NCI-H1105 treated with DMSO at 0.1 percent for 48 hours (cell line): ENCODE measurements at regions not wholly inside any gene's neighbourhood (a gene's known extent, or its start where the extent isn't known, plus 50 kb on each side); places are given as distances from the start of the nearest gene placed in this dataset.
"Not testable (repeated sequence)": the region's sequence is repeated elsewhere in the genome, so short reads cannot be mapped to it uniquely, and the experiment has no call there.

Experiments used
- DNase-seq: peaks from one replicate; lab custom pipeline; 2025; lab: John Stamatoyannopoulos, UW

DNA sequence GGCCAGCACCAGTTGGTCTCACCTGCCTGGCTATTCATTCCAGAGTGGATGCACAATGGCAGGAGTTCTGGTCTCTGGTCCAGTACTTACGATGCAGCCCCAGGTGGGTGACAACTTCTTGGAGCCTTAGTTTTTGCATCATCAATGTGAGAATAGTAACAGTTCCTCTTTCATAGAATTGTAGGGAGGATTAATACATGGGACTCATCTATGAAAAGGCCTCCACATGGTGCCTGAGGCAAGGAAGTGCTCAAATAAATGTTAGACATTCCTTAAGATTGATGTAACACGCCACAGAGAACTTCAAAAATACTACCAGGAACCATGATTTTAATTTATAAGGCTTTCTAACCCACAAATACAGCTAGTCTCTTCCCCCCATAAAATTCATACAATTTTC is 120.1 kb upstream of the CHST15 start:
- no peak for DNase-seq

- DNase-seq = no peak
These were observed 119.3 kb upstream of the CHST15 start for GRCh38 chr10:124212702-124213101.

DNA sequence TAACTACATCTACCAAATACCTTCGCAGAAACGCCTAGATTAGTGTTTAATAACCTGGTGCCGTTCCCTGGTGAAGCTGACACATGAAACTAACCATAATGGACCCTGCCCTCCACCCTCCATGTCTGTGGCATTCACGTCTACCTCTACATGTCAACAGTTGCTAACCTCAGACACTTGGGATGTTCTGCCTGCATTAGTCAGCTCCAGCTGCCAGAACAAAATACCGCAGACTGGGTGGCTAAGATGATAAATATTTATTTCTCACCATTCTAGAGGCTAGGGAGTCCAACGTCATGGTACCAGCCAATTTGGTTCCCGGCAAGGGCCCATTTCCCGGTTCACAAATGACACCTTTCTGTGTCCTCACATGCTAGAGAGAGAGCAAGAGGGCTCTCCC is 118.5 kb upstream of the CHST15 start:
- no peak for DNase-seq

DNA sequence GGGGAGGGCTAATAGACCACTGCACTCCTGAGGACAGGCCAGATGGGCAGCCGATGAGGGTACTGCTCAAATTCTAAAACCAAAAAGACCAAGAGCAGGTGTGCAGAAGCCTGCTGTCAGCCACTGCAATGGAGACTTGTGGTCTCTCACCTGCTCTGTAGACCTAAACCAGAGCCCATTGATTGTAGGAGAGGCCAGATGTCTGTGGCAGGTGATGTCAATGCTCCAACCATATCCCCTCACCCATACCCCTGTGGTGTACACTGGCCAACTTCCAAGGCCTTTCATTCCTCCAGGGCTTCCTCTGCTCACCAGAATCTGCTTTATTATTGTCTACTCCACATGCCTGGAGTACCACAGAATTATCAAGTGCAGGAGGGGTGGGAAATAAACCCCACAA is 116.9 kb upstream of the CHST15 start:
- no peak for DNase-seq

- no peak for DNase-seq
These were observed 114.0 kb upstream of the CHST15 start for GRCh38 chr10:124207391-124207790.

DNA sequence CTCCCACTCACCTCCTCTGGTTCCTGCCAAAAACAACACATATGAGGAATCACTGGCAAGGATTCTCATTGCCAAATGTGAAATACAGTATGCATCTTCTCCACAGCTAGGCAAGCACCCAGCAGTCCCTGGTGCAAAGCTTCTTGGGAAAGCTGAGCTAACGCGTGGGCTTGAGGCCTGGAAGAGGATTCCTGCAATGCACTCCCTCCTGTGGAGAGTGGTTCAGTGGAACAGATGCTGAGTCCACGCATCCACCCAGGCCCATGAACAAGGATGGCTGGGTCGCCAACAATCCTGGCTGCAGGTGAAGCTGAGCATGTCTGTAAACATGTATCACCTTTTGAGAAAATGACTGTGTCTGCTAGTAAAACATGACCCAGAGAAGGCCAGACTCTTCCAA is 113.2 kb upstream of the CHST15 start:
- no peak for DNase-seq

DNA sequence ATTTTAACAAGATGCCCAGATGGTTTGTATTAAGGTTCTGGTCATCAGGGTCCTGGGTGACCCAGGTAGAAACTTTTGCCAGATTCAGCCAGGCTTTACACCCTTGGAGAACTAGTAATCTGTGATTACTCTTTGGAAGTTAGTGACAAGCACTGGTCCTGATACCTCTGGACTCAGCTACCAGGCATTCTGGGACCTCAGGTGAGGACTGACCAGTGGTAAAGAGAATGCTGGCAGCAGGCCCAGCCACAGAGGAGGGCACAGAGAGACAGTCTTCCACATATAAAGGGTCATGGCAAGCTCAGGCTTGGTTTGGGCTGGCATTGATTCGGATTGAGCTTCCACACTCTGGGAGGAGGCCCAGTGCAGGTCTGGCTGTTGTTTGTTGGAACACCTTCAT is 112.0 kb upstream of the CHST15 start:
- DNase-seq = no peak

DNA sequence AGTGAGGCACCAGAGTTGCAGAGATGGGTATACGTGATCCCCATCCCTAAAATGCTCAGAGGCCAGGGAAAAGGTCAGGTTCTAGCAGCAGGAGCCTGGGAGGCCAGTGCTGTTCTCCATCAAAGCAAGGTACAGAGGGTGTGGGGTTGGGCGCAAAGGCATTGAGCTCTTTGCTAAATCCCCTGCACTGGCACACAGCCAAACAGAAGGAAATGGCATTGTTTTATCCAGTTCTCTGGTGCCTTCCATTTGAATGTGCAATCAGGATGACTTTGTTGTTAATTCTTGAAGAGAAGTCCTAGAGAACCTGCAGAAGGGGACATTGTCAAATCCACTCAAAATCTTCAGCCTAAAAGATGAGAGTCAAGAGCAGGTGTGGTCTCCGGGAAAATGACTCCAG is 111.3 kb upstream of the CHST15 start:
- DNase-seq = no peak

DNA sequence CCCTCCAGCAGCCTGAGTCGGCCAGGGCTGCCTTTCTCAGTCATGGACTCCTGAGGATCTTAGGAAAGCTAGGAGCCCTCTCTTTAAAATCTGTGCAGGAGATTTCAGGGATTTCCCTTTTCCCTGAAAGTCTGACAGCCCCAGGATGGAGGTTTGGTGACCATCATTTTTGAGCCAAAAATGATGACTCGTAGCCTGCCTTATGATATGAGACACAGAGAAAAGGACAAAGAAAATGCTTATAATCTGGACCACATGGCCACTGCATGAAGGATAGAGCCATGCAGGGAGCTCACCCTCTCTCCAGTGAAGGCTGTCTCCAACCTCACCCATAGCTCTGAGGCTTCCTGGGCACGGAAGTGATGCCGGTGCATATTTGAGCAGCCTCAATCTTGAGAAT is 106.6 kb upstream of the CHST15 start:
- DNase-seq = no peak

DNA sequence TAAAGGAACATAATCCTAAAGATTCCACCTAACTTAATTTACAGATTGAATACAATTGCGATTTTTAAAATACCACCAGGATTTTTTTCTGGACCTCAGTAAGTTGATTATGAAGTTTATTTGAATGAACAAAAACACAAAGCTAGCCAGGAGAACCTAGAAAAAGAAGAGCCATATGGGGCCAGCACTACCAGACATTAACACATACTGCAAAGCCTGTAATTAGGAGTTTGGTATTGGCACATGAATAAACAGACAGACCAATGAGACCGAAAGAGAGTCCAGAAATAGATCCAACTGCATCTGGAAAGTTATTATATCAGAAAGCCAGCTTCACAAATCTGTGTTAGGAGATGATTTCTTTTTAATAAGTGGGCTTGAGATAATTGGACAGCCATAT is 105.5 kb upstream of the CHST15 start:
- DNase-seq = no peak

DNA sequence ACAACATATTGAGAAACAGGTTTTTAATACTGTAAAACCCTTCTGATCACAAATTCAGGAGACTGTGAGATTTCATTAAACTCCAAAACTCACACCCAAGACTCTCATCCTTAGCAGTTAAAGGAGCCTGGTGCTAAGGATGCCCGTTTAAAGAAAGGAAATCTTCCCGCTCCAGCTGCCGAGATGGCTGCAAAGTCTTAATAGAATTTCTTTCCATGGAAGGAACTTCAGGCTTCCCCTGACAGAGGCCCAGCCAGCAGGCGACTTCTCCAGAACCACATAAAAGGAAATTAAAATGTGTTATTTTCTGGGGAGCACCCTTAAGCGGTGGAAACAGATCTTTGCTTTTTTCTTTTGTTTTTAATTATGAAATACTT is 104.7 kb upstream of the CHST15 start:
- no peak for DNase-seq

GRCh38 chr10:124197371-124198124 is 104.2 kb upstream of the CHST15 start:
- no peak for DNase-seq

DNA sequence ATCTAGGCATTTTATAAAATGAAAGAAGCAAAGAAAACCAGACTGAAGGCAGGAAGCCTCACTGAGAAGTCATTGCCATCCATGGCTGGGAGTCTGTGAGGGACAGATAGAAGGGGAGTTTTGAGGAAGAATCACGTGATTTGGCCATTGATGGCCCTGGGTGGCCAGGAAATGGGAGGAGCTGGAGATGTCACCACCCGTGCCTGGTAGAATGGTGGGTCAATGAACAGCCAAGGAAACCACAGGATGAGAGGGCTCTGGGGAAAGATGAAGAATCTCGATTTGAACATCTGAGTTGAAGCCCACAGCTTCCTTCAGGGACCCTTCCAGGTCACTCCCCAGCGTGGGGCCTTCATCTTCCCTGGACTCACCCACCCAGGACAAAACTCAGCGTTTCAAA is 103.3 kb upstream of the CHST15 start:
- DNase-seq = no peak

DNA sequence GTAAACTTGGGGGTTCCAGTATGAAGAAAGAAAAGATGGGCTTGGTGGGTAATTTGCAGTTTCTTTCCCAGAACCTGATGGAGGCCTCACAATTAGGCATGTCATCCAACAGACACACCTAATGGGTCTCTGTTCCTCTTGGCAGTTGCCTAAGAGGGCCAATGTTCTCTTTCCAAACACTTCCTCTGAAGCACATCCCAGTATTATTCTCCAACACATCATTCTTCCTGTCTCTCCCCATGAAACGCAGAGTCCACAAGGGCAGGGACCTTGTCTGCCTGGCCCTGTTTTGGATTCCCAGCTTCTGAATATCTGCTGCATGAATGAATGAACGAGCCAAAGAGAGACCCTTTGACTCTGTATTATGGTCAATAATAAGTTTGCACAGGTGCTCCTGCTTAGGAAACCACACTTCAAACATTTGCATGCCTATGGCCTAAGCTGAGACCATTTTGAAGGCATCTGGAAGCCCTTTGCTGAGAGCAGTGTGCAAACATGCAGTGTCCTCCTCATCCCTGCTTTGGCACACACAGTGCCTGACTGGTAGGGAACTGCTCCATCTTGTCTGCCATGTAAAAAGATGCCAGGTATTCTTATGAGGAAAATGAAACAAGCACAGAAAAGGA is 100.9 kb upstream of the CHST15 start:
- no peak for DNase-seq

- no peak for DNase-seq
These were observed 99.9 kb upstream of the CHST15 start for GRCh38 chr10:124193309-124193696.

- DNase-seq = not testable (repeated sequence)
These were observed 99.4 kb upstream of the CHST15 start for GRCh38 chr10:124192664-124193308.

DNA sequence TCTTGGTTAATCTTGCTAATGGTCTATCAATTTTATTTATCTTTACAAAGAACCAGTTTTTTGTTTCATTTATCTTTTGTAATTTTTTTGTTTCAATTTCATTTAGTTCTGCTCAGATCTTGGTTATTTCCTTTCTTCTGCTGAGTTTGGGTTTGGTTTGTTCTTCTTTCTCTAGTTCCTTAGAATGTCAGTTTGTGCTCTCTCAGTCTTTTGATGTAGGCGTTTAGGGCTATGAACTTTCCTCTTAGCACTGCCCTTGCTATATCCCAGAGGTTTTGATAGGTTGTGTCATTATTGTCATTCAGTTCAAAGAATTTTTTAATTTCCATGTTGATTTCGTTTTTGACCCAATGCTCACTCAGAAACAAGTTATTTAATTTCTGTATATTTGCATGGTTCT is 97.1 kb upstream of the CHST15 start:
- not testable (repeated sequence) for DNase-seq

DNA sequence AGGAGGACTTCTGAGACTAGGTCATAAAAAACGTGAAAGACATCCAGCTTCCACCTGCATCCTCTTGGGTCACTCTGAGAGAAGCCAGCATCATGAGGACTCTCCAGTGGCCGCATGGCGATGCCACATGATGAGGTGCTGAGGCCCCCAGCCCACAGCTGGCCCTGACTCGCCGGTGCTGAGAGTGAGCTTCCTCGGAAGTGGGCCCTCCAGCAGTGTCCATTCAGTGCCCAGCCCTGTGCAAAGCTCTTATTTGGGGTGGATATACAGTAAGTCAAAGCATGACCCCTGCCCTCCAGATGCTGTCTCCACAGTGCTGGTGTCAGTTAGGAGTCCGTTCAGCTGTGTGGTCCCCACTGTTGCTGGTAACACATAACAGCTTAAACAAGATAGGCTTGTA is 93.6 kb upstream of the CHST15 start:
- no peak for DNase-seq

- DNase-seq = no peak
These were observed 91.7 kb upstream of the CHST15 start for GRCh38 chr10:124185084-124185483.

GRCh38 chr10:124184208-124184830 is 90.9 kb upstream of the CHST15 start:
- no peak for DNase-seq

- no peak for DNase-seq
These were observed 90.2 kb upstream of the CHST15 start for GRCh38 chr10:124183617-124184016.

GRCh38 chr10:124182088-124182541 is 88.7 kb upstream of the CHST15 start:
- no peak for DNase-seq

GRCh38 chr10:124181656-124182055 is 88.3 kb upstream of the CHST15 start:
- no peak for DNase-seq
